CD4-positive, alpha-beta T cell treated with Interleukin-21 for 1 hour (primary cell): ENCODE measurements at regions not wholly inside any gene's neighbourhood (a gene's known extent, or its start where the extent isn't known, plus 50 kb on each side); places are given as distances from the start of the nearest gene placed in this dataset.

ENCODE experiments used
- DNase-seq: peaks from one replicate; pipeline ENCODE4 v3.0.0-alpha.2; 2020

GRCh38 chr12:107533218-107533617, 152.4 kb upstream of the PWP1 start:
- no peak for DNase-seq

GRCh38 chr12:107536613-107537012, 149.0 kb upstream of the PWP1 start:
- DNase-seq = no peak

- DNase-seq = no peak
These were observed 148.0 kb upstream of the PWP1 start for GRCh38 chr12:107537464-107538119.

GRCh38 chr12:107539196-107539939, 146.2 kb upstream of the PWP1 start:
- no peak for DNase-seq

GRCh38 chr12:107541001-107541705, 144.4 kb upstream of the PWP1 start:
- DNase-seq = no peak

- no peak for DNase-seq
These were observed 142.2 kb upstream of the PWP1 start for GRCh38 chr12:107543416-107543815.

GRCh38 chr12:107543841-107544240, 141.8 kb upstream of the PWP1 start:
- DNase-seq = no peak

GRCh38 chr12:107544937-107545336, 140.7 kb upstream of the PWP1 start:
- no peak for DNase-seq

GRCh38 chr12:107545737-107546353, 139.8 kb upstream of the PWP1 start:
- DNase-seq = no peak

GRCh38 chr12:107547389-107547788, 138.2 kb upstream of the PWP1 start:
- DNase-seq = no peak

- no peak for DNase-seq
These were observed 135.7 kb upstream of the PWP1 start for GRCh38 chr12:107549651-107550480.

- DNase-seq = no peak
These were observed 134.2 kb upstream of the PWP1 start for GRCh38 chr12:107551434-107551833.

GRCh38 chr12:107552263-107552662, 133.3 kb upstream of the PWP1 start:
- no peak for DNase-seq

GRCh38 chr12:107553211-107553765, 132.3 kb upstream of the PWP1 start:
- no peak for DNase-seq

- no peak for DNase-seq
These were observed 130.7 kb upstream of the PWP1 start for GRCh38 chr12:107554941-107555340.

GRCh38 chr12:107557026-107557425, 128.6 kb upstream of the PWP1 start:
- DNase-seq = no peak

- no peak for DNase-seq
These were observed 128.0 kb upstream of the PWP1 start for GRCh38 chr12:107557589-107558100.

- DNase-seq = no peak
These were observed 127.3 kb upstream of the PWP1 start for GRCh38 chr12:107558141-107558815.

GRCh38 chr12:107558816-107559382, 126.7 kb upstream of the PWP1 start:
- DNase-seq = no peak

GRCh38 chr12:107560165-107560898, 125.3 kb upstream of the PWP1 start:
- no peak for DNase-seq
